Osteoblast (primary cell): ENCODE measurements at regions not wholly inside any gene's neighbourhood (a gene's known extent, or its start where the extent isn't known, plus 50 kb on each side); places are given as distances from the start of the nearest gene placed in this dataset.

ENCODE experiments used
- DNase-seq: peaks from one replicate; pipeline ENCODE4 v3.0.0; 2011; ENCODE audit warnings: low spot score, mixed read lengths; ENCODE audit not compliant: insufficient read length; ENCODE audit errors: missing footprints
- H2AFZ ChIP-seq: 2 replicates; pipeline ENCODE4 v1.6.0; 2011; ENCODE audit warnings: mild to moderate bottlenecking, low read length
- H3K27ac ChIP-seq: 2 replicates; pipeline ENCODE4 v1.5.1; 2011; ENCODE audit warnings: mild to moderate bottlenecking, low read depth, low read length, moderate library complexity
- H3K27me3 ChIP-seq: 2 replicates; pipeline ENCODE4 v1.6.0; 2012; ENCODE audit warnings: mild to moderate bottlenecking, control low read depth, inconsistent platforms, low read length, moderate library complexity; ENCODE audit not compliant: insufficient read depth
- H3K36me3 ChIP-seq: 2 replicates; pipeline ENCODE4 v1.5.1; 2011; ENCODE audit warnings: mild to moderate bottlenecking, low read length, control low read depth, moderate library complexity; ENCODE audit not compliant: insufficient read depth
- H3K4me1 ChIP-seq: 2 replicates; pipeline ENCODE4 v1.5.1; 2011; ENCODE audit warnings: mild to moderate bottlenecking, low read length, control low read depth, moderate library complexity; ENCODE audit not compliant: insufficient read depth
- H3K4me2 ChIP-seq: 2 replicates; pipeline ENCODE4 v1.6.0; 2011; ENCODE audit warnings: mild to moderate bottlenecking, low read length; ENCODE audit not compliant: insufficient read depth
- H3K4me3 ChIP-seq: fragments of 200-600 bp; sonication (generic); 3 replicates; pipeline ENCODE4 v1.5.1; 2012; ENCODE audit warnings: mild to moderate bottlenecking, low read length, inconsistent platforms; ENCODE audit not compliant: insufficient read depth
- H3K79me2 ChIP-seq: 2 replicates; pipeline ENCODE4 v1.6.0; 2012; ENCODE audit warnings: mild to moderate bottlenecking, low read length, control low read depth, inconsistent platforms; ENCODE audit not compliant: insufficient read depth
- H3K9me3 ChIP-seq: 2 replicates; pipeline ENCODE4 v1.5.1; 2011; ENCODE audit warnings: low read depth, low read length, control low read depth
- H4K20me1 ChIP-seq: 2 replicates; pipeline ENCODE4 v1.6.0; 2012; ENCODE audit warnings: mild to moderate bottlenecking, low read length, control low read depth; ENCODE audit not compliant: insufficient read depth
- CTCF ChIP-seq: IDR thresholded peaks from 2 replicates; pipeline ENCODE4 v1.5.1; 2011; ENCODE audit warnings: mild to moderate bottlenecking, low read depth, low read length, moderate library complexity; ENCODE audit errors: extremely low read depth

DNA sequence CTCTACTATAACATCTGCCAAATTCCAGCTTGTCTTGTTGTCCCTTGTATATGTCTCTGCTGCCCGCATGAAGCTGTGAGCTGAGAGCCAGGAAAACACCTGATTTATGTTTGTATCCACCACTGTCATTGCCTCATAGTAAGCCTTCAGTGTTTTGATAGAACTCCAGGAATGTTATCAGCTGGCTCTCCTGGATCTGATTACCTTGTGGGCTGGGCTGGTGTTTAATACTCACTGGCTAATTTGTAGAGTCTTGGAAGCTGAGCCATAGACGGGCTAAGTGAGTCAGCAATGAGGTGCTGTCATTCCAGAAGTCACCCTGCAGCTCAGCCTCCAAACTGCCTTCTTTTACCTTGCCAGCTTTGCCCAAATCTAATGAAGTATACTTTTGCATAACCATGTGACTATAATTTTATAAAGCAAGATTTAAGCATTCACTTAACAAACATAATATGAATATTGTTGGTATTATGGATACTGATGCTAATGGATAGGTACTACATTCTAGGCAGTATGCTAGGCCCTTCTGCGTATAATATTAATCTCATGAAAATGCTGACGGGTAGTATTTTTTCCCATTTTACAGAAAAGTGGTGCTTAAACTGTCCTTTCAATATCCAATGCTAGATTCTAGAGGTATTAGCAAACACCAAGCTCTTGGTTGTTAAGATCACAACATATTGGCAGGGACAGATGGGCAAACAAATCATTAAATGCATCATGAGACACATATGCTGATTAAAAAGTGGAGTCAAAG, 62.7 kb upstream of the GATA6 start:
- H3K79me2 ChIP-seq: no peaks in the 10 kb centered on the region
- TF ChIP-seq CTCF: no peak
- no peaks in the 10 kb centered on the region for H3K27me3 ChIP-seq
- no peak overlapping the region for H3K4me2 ChIP-seq
- no peak overlapping the region for H2AFZ ChIP-seq
- H4K20me1 ChIP-seq: no peaks in the 10 kb centered on the region
- no peak for DNase-seq
- no peaks in the 10 kb centered on the region for H3K4me1 ChIP-seq
- no peak overlapping the region for H3K4me3 ChIP-seq
- H3K27ac ChIP-seq: no peak overlapping the region
- H3K36me3 ChIP-seq: no peaks in the 10 kb centered on the region
- no peaks in the 10 kb centered on the region for H3K9me3 ChIP-seq

- Histone ChIP-seq H3K27me3 (peaks cover 5% of the 10 kb centered on the region), H3K36me3 (no peaks in the 10 kb centered on the region), H3K9me3 (no peaks in the 10 kb centered on the region), H3K4me1 (no peaks in the 10 kb centered on the region), H3K27ac (no peak overlapping the region), H3K79me2 (no peaks in the 10 kb centered on the region), H3K4me2 (no peak overlapping the region), H2AFZ (no peak overlapping the region), H4K20me1 (no peaks in the 10 kb centered on the region), H3K4me3 (no peak overlapping the region)
- no peak for TF ChIP-seq CTCF
- no peak for DNase-seq
These were observed 60.7 kb upstream of the GATA6 start for GRCh38 chr18:22108674-22109073.

DNA sequence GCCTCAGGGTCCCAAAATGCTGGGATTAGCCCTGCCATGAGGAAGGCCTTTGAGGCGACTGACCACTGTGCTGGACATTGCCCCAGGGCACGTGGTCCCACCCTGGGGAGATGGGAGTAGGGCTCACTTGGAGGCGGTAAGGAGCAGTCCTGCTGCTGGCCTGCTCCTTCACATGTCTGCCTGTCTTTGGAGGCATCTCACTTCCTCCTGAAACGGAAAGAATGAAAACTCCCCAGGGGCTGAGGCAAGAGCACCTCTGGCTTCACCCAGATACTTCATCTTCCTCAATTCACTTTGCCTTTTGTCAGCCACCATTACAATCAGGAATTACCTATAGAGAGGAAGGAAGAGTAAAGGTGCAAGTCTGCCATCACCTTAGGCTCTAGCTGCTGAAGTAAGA, 59.9 kb upstream of the GATA6 start:
- H3K27me3 ChIP-seq: peaks cover 6% of the 10 kb centered on the region

More for the DNA sequence above, 59.9 kb upstream of the GATA6 start:
- H2AFZ ChIP-seq: no peak overlapping the region
- no peaks in the 10 kb centered on the region for H3K4me1 ChIP-seq
- no peaks in the 10 kb centered on the region for H3K9me3 ChIP-seq
- DNase-seq: no peak
- no peak overlapping the region for H3K4me3 ChIP-seq
- no peaks in the 10 kb centered on the region for H3K36me3 ChIP-seq
- no peaks in the 10 kb centered on the region for H4K20me1 ChIP-seq
- H3K27ac ChIP-seq: no peak overlapping the region
- no peak overlapping the region for H3K4me2 ChIP-seq
- no peaks in the 10 kb centered on the region for H3K79me2 ChIP-seq
- TF ChIP-seq CTCF: no peak
